Gastroesophageal sphincter (tissue), 4 donors: ENCODE measurements at regions not wholly inside any gene's neighbourhood (a gene's known extent, or its start where the extent isn't known, plus 50 kb on each side); places are given as distances from the start of the nearest gene placed in this dataset.

Experiments
- ATAC-seq: fragments of 150-250 bp; one replicate; pipeline ENCODE4 v1.9.1; 2016; ENCODE audit warnings: mild to moderate bottlenecking, moderate library complexity
- H3K27ac ChIP-seq, 4 donors: fragments of 200-600 bp; sonication (generic) in 3 of 4; 1 replicate in 3 of 4; 2 replicates in 1 of 4; pipeline ENCODE4 v1.5.1; 2016 to 2019
- H3K27me3 ChIP-seq: fragments of 200-600 bp; sonication (generic); one replicate; pipeline ENCODE4 v1.5.1; 2019
- H3K36me3 ChIP-seq, 2 donors: fragments of 200-600 bp; sonication (generic); one replicate each; pipeline ENCODE4 v1.5.1; 2019; ENCODE audit warnings: control low read depth in 1 of 2
- H3K4me1 ChIP-seq, 3 donors: fragments of 200-600 bp; sonication (generic); 1 replicate in 2 of 3; 2 replicates in 1 of 3; pipeline ENCODE4 v1.5.1; 2016 to 2019; ENCODE audit warnings: control low read depth in 2 of 3
- H3K4me3 ChIP-seq, 2 donors: fragments of 200-600 bp; sonication (generic); one replicate each; pipeline ENCODE4 v1.5.1; 2019; ENCODE audit warnings: mild to moderate bottlenecking in 1 of 2, moderate library complexity in 1 of 2
- H3K9me3 ChIP-seq, 3 donors: fragments of 200-600 bp; sonication (generic); one replicate each; pipeline ENCODE4 v1.5.1; 2017 to 2019; ENCODE audit warnings: control low read depth in 2 of 3
- EP300 ChIP-seq: sonication (generic); formaldehyde crosslinking; IDR thresholded peaks from one replicate; pipeline ENCODE4 v1.6.1; 2017; ENCODE audit warnings: antibody characterized with exemption, mild to moderate bottlenecking
- POLR2A ChIP-seq, 2 donors: fragments of 450-650 bp; IDR thresholded peaks; one replicate each; pipeline ENCODE4 v1.6.1; 2017; ENCODE audit warnings: antibody characterized with exemption in 2 of 2, mild to moderate bottlenecking in 2 of 2, moderate library complexity in 1 of 2
- POLR2AphosphoS5 ChIP-seq: sonication (generic); formaldehyde crosslinking; IDR thresholded peaks from one replicate; pipeline ENCODE4 v1.6.1; 2017; ENCODE audit warnings: antibody characterized with exemption
- WGBS, 2 donors: methylation state at CpG; one replicate each; pipeline ENCODE4 v1.1.5; 2018; ENCODE audit warnings: low coverage in 1 of 2; 5-methylcytosine and 5-hydroxymethylcytosine counted together
- TF ChIP-seq, protein P1 (sequence below), 4 experiments: fragments of 200-600 bp in 2 of 4; fragments of 450-650 bp in 2 of 4; sonication (generic) in 1 of 4; IDR thresholded peaks; one replicate each; pipeline ENCODE4 v1.5.1; 2017 to 2019; ENCODE audit warnings: antibody characterized with exemption in 4 of 4, mild to moderate bottlenecking in 2 of 4, moderate library complexity in 2 of 4

DNA sequence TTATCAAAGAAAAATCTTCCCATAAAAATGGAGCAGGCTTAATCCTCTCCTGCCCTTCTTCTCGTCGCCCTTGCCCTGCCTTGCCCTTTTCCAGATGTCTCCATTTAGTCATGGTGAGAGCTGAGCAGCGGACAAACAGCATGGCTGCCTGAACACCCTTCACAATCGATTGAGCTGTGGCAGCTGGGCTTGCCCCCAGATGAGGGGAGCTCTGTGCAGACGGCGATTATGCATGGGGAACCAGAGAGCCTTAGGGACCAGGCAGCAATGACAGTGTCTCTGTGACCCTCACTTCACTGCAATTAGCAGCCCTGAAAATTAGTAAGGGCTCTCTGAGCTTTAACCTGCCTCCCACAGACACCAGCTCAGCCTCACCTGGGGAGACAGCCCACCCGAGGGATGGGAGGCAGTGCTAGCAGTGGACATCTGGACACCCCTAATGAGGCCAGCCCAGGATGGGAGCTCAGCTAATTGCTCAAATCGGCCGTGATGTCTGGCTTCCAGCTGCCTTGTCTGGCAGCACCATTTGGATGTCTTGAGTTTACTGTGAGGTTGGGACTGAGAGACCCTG lies 365.7 kb downstream of the TNS1 start:
- no peak for TF ChIP-seq POLR2AphosphoS5
- TF ChIP-seq, protein P1, sequence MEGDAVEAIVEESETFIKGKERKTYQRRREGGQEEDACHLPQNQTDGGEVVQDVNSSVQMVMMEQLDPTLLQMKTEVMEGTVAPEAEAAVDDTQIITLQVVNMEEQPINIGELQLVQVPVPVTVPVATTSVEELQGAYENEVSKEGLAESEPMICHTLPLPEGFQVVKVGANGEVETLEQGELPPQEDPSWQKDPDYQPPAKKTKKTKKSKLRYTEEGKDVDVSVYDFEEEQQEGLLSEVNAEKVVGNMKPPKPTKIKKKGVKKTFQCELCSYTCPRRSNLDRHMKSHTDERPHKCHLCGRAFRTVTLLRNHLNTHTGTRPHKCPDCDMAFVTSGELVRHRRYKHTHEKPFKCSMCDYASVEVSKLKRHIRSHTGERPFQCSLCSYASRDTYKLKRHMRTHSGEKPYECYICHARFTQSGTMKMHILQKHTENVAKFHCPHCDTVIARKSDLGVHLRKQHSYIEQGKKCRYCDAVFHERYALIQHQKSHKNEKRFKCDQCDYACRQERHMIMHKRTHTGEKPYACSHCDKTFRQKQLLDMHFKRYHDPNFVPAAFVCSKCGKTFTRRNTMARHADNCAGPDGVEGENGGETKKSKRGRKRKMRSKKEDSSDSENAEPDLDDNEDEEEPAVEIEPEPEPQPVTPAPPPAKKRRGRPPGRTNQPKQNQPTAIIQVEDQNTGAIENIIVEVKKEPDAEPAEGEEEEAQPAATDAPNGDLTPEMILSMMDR (IDR thresholded peaks at IDR 0.05): no peak

DNA sequence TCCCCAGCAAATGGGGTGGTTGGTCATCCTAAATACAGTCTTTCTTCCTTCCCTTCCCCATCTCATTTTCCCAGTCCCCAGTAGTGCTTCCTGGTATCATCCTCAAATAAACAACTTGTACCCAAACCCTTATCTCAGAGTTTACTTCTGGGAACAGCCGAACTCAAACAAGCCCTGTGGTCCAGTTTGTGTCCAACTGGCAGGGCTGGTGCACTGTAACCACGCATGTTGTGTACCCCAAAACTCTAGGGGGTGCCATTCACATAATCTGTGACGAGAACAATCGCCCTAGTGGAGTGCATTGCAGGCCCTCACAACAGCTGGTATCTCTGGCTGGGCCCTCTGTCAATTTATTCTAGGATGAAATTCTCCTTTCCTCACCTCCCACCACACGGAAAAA lies 366.2 kb downstream of the TNS1 start:
- no peak for ATAC-seq
- TF ChIP-seq EP300 (no peak), POLR2AphosphoS5 (no peak), POLR2A (IDR thresholded peaks at IDR 0.05) (no peak)
- TF ChIP-seq, protein P1 (IDR thresholded peaks at IDR 0.05): no peak
- WGBS, 2 donors: 94 to 100% methylated on average over 5 of the region's 5 CpGs
- Histone ChIP-seq H3K4me3 (no peak overlapping the region), H3K4me1 (peaks cover 0 to 43% (median 0%) of the 10 kb centered on the region in 3 donors), H3K27me3 (no peaks in the 10 kb centered on the region), H3K9me3 (no peaks in the 10 kb centered on the region), H3K27ac (no peak overlapping the region), H3K36me3 (no peaks in the 10 kb centered on the region)

More for the DNA sequence above, 365.7 kb downstream of the TNS1 start:
- H3K4me1 ChIP-seq: peaks cover 0 to 42% (median 0%) of the 10 kb centered on the region in 3 donors
- no peaks in the 10 kb centered on the region for H3K36me3 ChIP-seq
- no peak overlapping the region for H3K27ac ChIP-seq
- H3K4me3 ChIP-seq: no peak overlapping the region
- 81 to 93% methylated on average over 3 of the region's 9 CpGs for WGBS, 2 donors
- H3K9me3 ChIP-seq: no peaks in the 10 kb centered on the region
- no peaks in the 10 kb centered on the region for H3K27me3 ChIP-seq
- ATAC-seq: no peak

DNA sequence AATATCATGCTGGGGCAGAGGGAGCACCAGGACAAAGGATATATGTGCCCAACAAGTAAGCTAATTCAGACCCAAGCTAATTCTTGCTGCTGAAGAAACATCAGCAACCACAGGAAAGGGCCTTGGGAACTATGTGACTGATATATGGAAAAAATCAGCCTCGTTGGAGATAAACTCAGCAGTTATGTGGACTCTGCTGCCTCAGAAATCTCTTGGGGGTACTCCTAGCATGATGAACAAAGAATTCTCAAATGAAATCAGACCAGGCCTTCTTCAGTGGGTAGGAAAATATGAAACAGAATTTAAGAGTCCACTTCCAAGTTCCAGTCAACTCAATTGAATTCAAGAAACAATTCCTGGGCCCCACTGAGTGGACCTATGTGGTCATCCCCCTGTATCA lies 367.9 kb downstream of the TNS1 start:
- Histone ChIP-seq H3K27ac (no peak overlapping the region), H3K27me3 (no peaks in the 10 kb centered on the region), H3K36me3 (no peaks in the 10 kb centered on the region), H3K4me1 (peaks cover 0 to 42% (median 0%) of the 10 kb centered on the region in 3 donors), H3K4me3 (no peak overlapping the region), H3K9me3 (no peaks in the 10 kb centered on the region)
- WGBS, 2 donors: 42 to 64% methylated on average over 1 of the region's 1 CpG
- no peak for ATAC-seq
- TF ChIP-seq, protein P1 (IDR thresholded peaks at IDR 0.05): no peak
- no peak for TF ChIP-seq EP300
- no peak for TF ChIP-seq POLR2AphosphoS5
- no peak for TF ChIP-seq POLR2A (IDR thresholded peaks at IDR 0.05)

DNA sequence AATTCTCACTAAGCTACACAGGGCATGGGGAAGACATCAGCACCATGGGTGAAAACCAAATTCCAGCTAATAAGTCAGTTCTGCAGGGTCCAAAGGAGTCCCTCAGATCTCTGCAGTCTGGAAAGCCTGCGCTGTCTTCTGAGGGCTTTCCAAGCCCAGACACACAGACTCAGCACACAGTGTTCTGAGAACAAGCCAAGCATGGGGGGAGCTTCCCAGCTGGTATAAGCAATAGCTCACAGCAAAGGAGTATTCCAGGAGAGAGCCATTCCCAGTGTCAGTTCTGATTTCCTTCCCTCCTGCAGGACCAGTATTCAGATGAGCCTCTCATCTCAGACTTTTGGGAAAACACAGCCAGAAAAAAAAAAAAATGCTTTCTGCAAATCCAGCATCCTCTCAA lies 370.8 kb downstream of the TNS1 start:
- Histone ChIP-seq H3K9me3 (no peaks in the 10 kb centered on the region), H3K4me3 (no peak overlapping the region), H3K27me3 (no peaks in the 10 kb centered on the region), H3K4me1 (peaks cover 3 to 57% (median 3%) of the 10 kb centered on the region in 3 donors), H3K27ac (peak overlapping the region in 3 of 4 donors; percentile 9 to 41 (median 39)), H3K36me3 (no peaks in the 10 kb centered on the region)
- peak; percentile 72 for ATAC-seq
- 20% methylated on average over 1 of the region's 1 CpG; no CpG with 5 or more reads in 1 of the 2 donors for WGBS, 2 donors
- TF ChIP-seq POLR2A (IDR thresholded peaks at IDR 0.05) (no peak), EP300 (no peak), POLR2AphosphoS5 (no peak)
- TF ChIP-seq, protein P1 (IDR thresholded peaks at IDR 0.05): no peak

DNA sequence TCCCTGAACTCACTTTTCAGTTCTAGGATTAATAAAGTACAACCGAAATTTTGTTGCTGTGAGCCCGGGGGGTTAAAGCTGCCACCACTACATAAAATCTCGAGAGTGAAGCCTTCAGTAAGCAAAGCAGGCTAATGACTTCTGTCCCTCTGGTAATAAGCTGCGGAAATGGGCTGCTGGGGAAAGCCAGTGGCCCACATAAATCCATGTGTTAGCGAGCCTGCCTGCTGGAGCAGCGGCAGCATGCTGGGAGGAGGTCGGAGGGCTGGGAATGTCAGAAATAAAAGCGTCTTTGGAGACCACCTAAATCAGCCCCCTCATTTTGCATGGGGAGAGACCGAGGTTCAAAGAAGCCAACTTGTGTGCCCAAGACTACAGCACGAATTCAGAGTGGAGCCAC lies 371.7 kb downstream of the TNS1 start:
- 57 to 90% methylated on average over 2 to 10 of the region's 10 CpGs for WGBS, 2 donors
- Histone ChIP-seq H3K4me3 (no peak overlapping the region), H3K4me1 (peaks cover 3 to 57% (median 3%) of the 10 kb centered on the region in 3 donors), H3K36me3 (no peaks in the 10 kb centered on the region), H3K27me3 (no peaks in the 10 kb centered on the region), H3K9me3 (no peaks in the 10 kb centered on the region), H3K27ac (peak overlapping the region in 1 of 4 donors; percentile 41)
- ATAC-seq: no peak
- TF ChIP-seq POLR2AphosphoS5 (no peak), POLR2A (IDR thresholded peaks at IDR 0.05) (no peak)
